ENCODE measurements at regions not wholly inside any gene's neighbourhood (a gene's known extent, or its start where the extent isn't known, plus 50 kb on each side); places are given as distances from the start of the nearest gene placed in this dataset.
"Not testable (repeated sequence)": the region's sequence is repeated elsewhere in the genome, so short reads cannot be mapped to it uniquely, and the experiment has no call there.

- DNase-seq: no peak
These were observed 199.9 kb upstream of the TMEFF2 start for GRCh38 chr2:192394605-192395004.

GRCh38 chr2:192391041-192391440, 196.3 kb upstream of the TMEFF2 start:
- no peak for DNase-seq

- no peak for DNase-seq
These were observed 195.7 kb upstream of the TMEFF2 start for GRCh38 chr2:192390401-192390800.

GRCh38 chr2:192384191-192384590, 189.5 kb upstream of the TMEFF2 start:
- DNase-seq: not testable (repeated sequence)

- no peak for DNase-seq
These were observed 186.3 kb upstream of the TMEFF2 start for GRCh38 chr2:192381082-192381481.

GRCh38 chr2:192379736-192380135, 185.0 kb upstream of the TMEFF2 start:
- no peak for DNase-seq

- no peak for DNase-seq
These were observed 182.4 kb upstream of the TMEFF2 start for GRCh38 chr2:192377173-192377572.

GRCh38 chr2:192373754-192374153, 179.0 kb upstream of the TMEFF2 start:
- DNase-seq: no peak

- DNase-seq: no peak
These were observed 178.5 kb upstream of the TMEFF2 start for GRCh38 chr2:192373221-192373620.

- DNase-seq: no peak
These were observed 175.2 kb upstream of the TMEFF2 start for GRCh38 chr2:192369969-192370368.

- DNase-seq: no peak
These were observed 162.5 kb upstream of the TMEFF2 start for GRCh38 chr2:192357217-192357616.

GRCh38 chr2:192354512-192355244, 159.9 kb upstream of the TMEFF2 start:
- DNase-seq: no peak

GRCh38 chr2:192347542-192347941, 152.8 kb upstream of the TMEFF2 start:
- no peak for DNase-seq

GRCh38 chr2:192345287-192345686, 150.6 kb upstream of the TMEFF2 start:
- no peak for DNase-seq

- DNase-seq: no peak
These were observed 138.9 kb upstream of the TMEFF2 start for GRCh38 chr2:192333642-192334041.

GRCh38 chr2:192328297-192328696, 133.6 kb upstream of the TMEFF2 start:
- DNase-seq: no peak

GRCh38 chr2:192327576-192327975, 132.8 kb upstream of the TMEFF2 start:
- DNase-seq: no peak

GRCh38 chr2:192315543-192315942, 120.8 kb upstream of the TMEFF2 start:
- no peak for DNase-seq

- no peak for DNase-seq
These were observed 120.2 kb upstream of the TMEFF2 start for GRCh38 chr2:192314800-192315481.

GRCh38 chr2:192313773-192314172, 119.0 kb upstream of the TMEFF2 start:
- no peak for DNase-seq

- no peak for DNase-seq
These were observed 117.1 kb upstream of the TMEFF2 start for GRCh38 chr2:192311701-192312460.

- no peak for DNase-seq
These were observed 112.8 kb upstream of the TMEFF2 start for GRCh38 chr2:192307530-192307929.

- no peak for DNase-seq
These were observed 103.9 kb upstream of the TMEFF2 start for GRCh38 chr2:192298664-192299063.

- no peak for DNase-seq
These were observed 97.7 kb upstream of the TMEFF2 start for GRCh38 chr2:192292478-192292877.
